ENCODE measurements at regions not wholly inside any gene's neighbourhood (a gene's known extent, or its start where the extent isn't known, plus 50 kb on each side); places are given as distances from the start of the nearest gene placed in this dataset.

DNA sequence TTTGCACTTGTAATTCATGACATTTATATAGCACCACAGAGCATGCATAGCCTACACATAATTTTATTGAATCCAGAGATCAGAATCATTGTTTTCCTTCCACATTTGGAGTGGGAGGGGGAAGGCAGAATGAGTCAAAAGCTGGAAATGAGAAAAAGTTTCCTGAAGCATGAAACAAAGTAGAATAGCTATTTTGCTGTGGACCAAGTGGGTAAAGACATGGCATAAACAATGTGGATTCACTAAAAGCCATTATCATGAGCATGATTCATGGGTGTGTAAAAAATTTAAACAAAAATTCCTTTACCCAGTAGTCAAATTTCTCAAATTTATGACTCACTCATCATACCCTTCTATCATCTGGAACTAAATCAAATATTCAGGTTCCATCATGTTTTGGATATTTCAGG, 97.9 kb downstream of the YIPF5 start:
- TF ChIP-seq CTCF (IDR thresholded peaks at IDR 0.05; ENCODE audit: insufficient read depth, low read depth, low read length, missing control alignments), result no peak
- no peak overlapping the region for H3K4me3 ChIP-seq (ENCODE audit: low read length)
- DNase-seq (ENCODE audit: low read depth), result peak; percentile 60

DNA sequence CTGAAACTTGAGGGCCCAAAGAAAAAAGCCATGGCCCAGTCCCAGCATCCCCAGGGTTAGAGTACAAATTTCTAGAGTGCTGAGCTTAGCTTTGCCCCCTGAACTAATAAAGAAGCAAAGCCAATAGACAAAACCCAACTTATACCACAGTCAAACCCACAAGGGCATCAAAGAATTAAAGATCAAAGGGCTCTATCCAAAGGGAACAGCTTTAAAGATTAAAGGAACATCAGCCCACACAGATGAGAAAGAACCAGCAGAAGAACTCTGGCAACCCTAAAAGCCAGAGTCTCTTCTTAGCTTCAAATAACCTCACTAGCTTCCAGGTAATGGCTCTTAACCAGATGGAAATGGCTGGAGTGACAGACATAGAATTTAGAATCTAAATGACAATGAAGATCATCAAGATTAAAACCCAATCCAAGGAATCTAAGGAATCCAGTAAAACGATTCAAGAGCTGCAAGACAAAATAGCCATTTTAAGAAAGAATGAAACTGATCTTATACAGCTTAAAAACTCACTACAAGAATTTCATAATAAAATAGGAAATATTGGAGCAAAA, 93.9 kb downstream of the YIPF5 start:
- TF ChIP-seq CTCF (IDR thresholded peaks at IDR 0.05; ENCODE audit: insufficient read depth, low read depth, low read length, missing control alignments), result no peak
- DNase-seq (ENCODE audit: low read depth), result no peak
- H3K4me3 ChIP-seq (ENCODE audit: low read length), result no peak overlapping the region

DNA sequence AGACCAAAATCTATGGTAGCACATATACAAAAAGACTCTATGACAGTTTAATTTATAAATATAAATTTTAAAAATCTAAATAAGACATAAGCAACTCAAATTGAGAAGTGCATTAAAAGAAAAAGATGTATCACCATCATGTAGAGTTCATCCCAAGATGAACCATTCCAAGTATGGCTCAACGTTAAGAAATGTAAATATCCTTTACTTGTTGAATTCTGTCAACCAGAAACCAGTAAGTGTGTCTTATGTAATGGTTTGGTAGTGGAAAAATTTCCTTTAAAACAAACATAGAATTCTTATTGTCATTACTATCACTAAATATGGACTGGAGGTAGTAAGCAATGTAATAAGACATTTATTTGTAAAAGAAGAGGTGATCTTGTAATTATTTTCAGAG, 87.3 kb downstream of the YIPF5 start:
- no peak for DNase-seq (ENCODE audit: low read depth)
- no peak for TF ChIP-seq CTCF (IDR thresholded peaks at IDR 0.05; ENCODE audit: insufficient read depth, low read depth, low read length, missing control alignments)
- H3K4me3 ChIP-seq (ENCODE audit: low read length), result no peak overlapping the region

DNA sequence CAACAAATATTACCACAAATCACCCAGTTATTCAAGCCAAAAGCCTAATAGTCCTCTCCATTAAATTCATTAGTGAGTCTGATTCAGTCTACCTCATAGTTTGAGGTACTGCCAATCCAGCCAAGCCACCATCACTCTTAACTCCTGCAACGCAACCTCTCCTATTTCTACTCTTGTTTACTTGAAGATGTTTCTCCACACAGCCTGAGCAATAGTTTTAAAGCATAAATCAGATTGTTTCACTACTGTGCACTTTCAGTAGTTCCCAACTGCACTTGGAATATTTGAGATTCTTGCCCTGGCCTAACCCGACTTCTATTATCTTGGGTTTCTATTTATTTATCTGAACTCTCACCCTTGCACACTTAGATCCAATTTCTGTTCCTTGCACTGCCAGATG, 85.5 kb downstream of the YIPF5 start:
- TF ChIP-seq CTCF (IDR thresholded peaks at IDR 0.05; ENCODE audit: insufficient read depth, low read depth, low read length, missing control alignments), result no peak
- H3K4me3 ChIP-seq (ENCODE audit: low read length), result no peak overlapping the region
- no peak for DNase-seq (ENCODE audit: low read depth)

DNA sequence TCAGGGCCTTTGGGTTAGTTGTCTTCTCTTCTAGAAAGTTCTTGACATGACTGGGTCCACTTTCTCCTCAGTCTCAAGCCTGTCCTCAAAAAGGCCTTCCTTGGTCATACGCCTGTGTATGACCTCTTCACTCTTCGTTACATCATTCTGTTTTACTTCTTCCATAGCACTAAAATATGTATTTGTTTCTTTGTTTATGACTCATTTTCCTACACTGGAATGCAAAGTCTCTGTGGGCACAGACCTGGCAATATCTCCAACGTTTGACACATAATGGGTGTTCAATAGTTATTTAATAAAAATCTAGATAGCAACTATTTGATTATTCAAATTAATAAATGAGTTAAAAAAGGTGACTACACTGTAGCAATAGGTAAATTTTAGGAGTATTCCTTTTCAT, 85.1 kb downstream of the YIPF5 start:
- peak; percentile 56 for DNase-seq (ENCODE audit: low read depth)
- no peak overlapping the region for H3K4me3 ChIP-seq (ENCODE audit: low read length)
- no peak for TF ChIP-seq CTCF (IDR thresholded peaks at IDR 0.05; ENCODE audit: insufficient read depth, low read depth, low read length, missing control alignments)

- no peak for TF ChIP-seq CTCF (IDR thresholded peaks at IDR 0.05; ENCODE audit: insufficient read depth, low read depth, low read length, missing control alignments)
- no peak overlapping the region for H3K4me3 ChIP-seq (ENCODE audit: low read length)
- DNase-seq (ENCODE audit: low read depth), result peak; percentile 88
Observed at GRCh38 chr5:144086295-144086694, 84.2 kb downstream of the YIPF5 start.

- H3K4me3 ChIP-seq (ENCODE audit: low read length), result no peak overlapping the region
- no peak for TF ChIP-seq CTCF (IDR thresholded peaks at IDR 0.05; ENCODE audit: insufficient read depth, low read depth, low read length, missing control alignments)
- no peak for DNase-seq (ENCODE audit: low read depth)
Observed at GRCh38 chr5:144087576-144087975, 82.9 kb downstream of the YIPF5 start.
